HG03442 (cell line): ENCODE measurements at regions not wholly inside any gene's neighbourhood (a gene's known extent, or its start where the extent isn't known, plus 50 kb on each side); places are given as distances from the start of the nearest gene placed in this dataset.
A peak's percentile ranks its signal among the peaks of the same experiment; 100 is the strongest.

Experiments used
- ATAC-seq: cut with Tn5 transposase; IDR thresholded peaks from one replicate; pipeline ENCODE4 v1.9.1; 2021; ENCODE audit warnings: mild to moderate bottlenecking, moderate library complexity; ENCODE audit not compliant: unreplicated experiment

DNA sequence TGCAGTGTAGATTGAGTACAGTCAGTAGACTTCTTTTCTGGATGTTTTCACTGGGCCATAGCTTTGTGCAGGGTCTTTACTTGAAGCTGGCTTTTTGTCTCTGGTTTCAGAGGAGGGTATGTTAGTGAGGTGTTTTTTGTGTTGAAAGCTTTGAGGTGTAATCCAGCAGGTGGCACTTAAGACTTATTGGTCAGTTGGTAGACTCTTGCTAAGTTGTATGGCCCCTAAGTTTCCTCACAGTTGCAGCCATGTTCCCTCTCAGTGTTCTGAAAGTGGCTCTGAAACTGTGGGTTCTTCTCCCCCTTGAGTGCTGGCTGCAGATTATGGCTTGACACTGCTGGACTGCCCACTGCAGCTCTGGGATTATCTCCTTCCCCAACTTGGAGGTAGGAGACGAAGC is 55.7 kb upstream of the SLC44A1 start:
- ATAC-seq: no peak

DNA sequence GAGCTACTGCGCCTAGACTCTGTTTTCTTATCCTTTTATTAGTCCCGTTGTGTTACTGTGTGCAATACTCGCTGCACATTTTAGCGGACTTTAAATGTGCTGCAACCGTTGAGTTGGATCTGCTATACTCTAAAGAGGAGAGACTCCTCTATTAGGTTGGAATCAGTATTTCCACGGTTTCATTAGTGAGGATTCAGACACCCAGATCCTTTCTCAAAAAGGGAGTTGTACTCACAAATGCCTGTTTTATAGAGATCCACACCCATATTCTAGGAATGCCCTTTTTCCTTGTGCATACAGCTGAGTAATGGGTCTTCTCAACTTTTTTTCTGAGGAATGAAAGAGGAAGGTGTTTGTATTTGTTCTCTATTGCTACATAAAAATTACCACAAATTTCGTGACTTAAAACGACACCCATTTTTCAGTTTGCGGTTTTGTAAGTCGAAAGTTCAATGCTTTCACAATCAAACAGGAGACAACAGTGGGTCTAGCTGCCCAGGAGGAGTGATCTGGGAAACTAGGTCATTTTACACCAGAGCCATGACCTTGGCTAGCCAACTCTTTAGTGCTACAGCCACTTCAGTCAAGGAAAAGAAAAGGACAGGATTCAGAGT is 52.8 kb upstream of the SLC44A1 start:
- peak; percentile 78 for ATAC-seq

DNA sequence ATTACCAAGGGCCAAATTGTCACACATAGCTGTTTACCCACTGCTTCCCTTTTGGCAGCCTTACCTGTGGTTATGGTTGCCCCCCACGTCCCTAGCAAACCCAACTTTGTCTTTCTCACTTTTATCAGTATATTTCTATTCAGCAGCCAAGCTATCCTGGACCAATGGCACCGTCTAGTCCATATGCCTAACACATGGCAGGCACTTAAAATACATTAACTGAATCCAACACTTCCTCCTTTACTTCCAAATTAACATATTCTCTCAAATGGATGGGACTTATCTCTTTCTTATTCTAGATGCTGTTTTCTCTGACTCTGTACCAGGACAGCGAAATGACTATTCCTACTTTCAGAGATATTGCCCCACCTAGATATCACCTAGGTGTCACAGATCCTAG is 50.9 kb upstream of the SLC44A1 start:
- ATAC-seq: no peak

DNA sequence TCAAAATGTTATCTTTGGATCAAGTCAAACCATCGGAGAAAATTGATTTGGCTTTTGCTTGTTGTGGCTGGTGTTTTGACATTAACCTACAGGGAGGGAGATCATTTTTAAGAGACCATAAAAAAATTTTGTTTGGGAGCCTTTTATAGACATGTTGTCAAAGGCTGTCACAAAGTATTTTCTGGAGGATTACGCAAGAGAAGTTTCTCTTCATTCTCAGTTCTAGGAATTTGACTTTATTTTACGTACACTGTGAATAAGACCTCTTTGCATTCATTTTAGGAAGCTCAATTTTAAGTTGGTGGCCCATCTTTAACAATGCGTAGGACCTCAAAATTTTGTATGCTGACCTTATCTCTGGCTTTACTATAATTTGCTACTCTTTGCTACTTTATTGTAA is 50.2 kb upstream of the SLC44A1 start:
- ATAC-seq: no peak
